RWPE2 (cell line): ENCODE measurements at regions not wholly inside any gene's neighbourhood (a gene's known extent, or its start where the extent isn't known, plus 50 kb on each side); places are given as distances from the start of the nearest gene placed in this dataset.
A peak's percentile ranks its signal among the peaks of the same experiment; 100 is the strongest.

ENCODE experiments used
- ATAC-seq: fragments of 200-7000 bp; cut with Tn5 transposase; 3 replicates; pipeline ENCODE4 v1.9.1; 2021; ENCODE audit warnings: low read depth
- DNase-seq: peaks from one replicate; pipeline ENCODE4 v3.0.0-alpha.2; 2020; ENCODE audit warnings: low spot score
- H3K27ac ChIP-seq: fragments of 450-650 bp; 2 replicates; pipeline ENCODE4 v1.5.1; 2017; ENCODE audit warnings: mild to moderate bottlenecking; ENCODE audit not compliant: poor library complexity, severe bottlenecking
- H3K27me3 ChIP-seq: fragments of 250-450 bp; sonication (Bioruptor Pico); 2 replicates; pipeline ENCODE4 v1.5.1; 2021; ENCODE audit warnings: mild to moderate bottlenecking, moderate library complexity; ENCODE audit not compliant: insufficient read depth, poor library complexity, severe bottlenecking
- H3K36me3 ChIP-seq: fragments of 250-450 bp; sonication (Bioruptor Pico); 2 replicates; pipeline ENCODE4 v1.5.1; 2020; ENCODE audit warnings: low read depth, mild to moderate bottlenecking, moderate library complexity
- H3K4me1 ChIP-seq: fragments of 250-450 bp; sonication (Bioruptor Pico); 2 replicates; pipeline ENCODE4 v1.5.1; 2021; ENCODE audit warnings: mild to moderate bottlenecking, moderate library complexity; ENCODE audit not compliant: insufficient read depth, poor library complexity, severe bottlenecking
- H3K4me3 ChIP-seq: fragments of 250-450 bp; sonication (Bioruptor Pico); 2 replicates; pipeline ENCODE4 v1.5.1; 2021; ENCODE audit warnings: mild to moderate bottlenecking, moderate library complexity; ENCODE audit not compliant: severe bottlenecking
- H3K9me3 ChIP-seq: fragments of 250-450 bp; sonication (Bioruptor Pico); 2 replicates; pipeline ENCODE4 v1.5.1; 2021; ENCODE audit warnings: mild to moderate bottlenecking, moderate library complexity; ENCODE audit not compliant: severe bottlenecking
- TF ChIP-seq, protein P1 (sequence below): fragments of 450-650 bp; IDR thresholded peaks from one replicate; pipeline ENCODE4 v1.5.1; 2017; ENCODE audit warnings: mild to moderate bottlenecking, moderate library complexity; ENCODE audit not compliant: poor library complexity, severe bottlenecking

DNA sequence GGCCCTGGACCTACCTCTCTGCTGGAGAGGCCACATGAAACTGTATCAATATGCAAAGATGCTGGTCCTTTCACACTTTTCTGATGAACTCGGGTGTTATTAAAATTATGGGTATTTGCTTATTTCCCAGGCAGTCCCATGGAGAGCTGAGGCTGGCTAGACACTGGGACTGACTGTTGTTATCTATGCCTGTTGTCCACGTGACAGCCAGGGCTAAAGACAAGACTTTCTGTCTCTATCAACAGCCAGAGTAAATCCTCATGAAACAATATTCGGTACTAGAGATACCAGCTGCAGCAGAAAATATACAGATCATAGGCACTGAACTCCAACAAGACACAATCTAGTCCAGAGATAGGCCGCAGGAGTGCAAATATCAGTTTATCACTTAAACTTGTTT is 236.4 kb downstream of the FOXA2 start:
- TF ChIP-seq, protein P1, sequence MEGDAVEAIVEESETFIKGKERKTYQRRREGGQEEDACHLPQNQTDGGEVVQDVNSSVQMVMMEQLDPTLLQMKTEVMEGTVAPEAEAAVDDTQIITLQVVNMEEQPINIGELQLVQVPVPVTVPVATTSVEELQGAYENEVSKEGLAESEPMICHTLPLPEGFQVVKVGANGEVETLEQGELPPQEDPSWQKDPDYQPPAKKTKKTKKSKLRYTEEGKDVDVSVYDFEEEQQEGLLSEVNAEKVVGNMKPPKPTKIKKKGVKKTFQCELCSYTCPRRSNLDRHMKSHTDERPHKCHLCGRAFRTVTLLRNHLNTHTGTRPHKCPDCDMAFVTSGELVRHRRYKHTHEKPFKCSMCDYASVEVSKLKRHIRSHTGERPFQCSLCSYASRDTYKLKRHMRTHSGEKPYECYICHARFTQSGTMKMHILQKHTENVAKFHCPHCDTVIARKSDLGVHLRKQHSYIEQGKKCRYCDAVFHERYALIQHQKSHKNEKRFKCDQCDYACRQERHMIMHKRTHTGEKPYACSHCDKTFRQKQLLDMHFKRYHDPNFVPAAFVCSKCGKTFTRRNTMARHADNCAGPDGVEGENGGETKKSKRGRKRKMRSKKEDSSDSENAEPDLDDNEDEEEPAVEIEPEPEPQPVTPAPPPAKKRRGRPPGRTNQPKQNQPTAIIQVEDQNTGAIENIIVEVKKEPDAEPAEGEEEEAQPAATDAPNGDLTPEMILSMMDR: no peak
- no peak for ATAC-seq
- H3K4me1 ChIP-seq: peaks cover 7% of the 10 kb centered on the region

GRCh38 chr20:22346716-22347115 is 237.7 kb downstream of the FOXA2 start:
- no peak overlapping the region for H3K4me3 ChIP-seq
- H3K36me3 ChIP-seq: no peaks in the 10 kb centered on the region
- TF ChIP-seq, protein P1: no peak
- H3K4me1 ChIP-seq: peaks cover 9% of the 10 kb centered on the region
- DNase-seq: no peak
- H3K27ac ChIP-seq: no peak overlapping the region
- peak; percentile 87 for ATAC-seq
- H3K27me3 ChIP-seq: no peaks in the 10 kb centered on the region
- no peaks in the 10 kb centered on the region for H3K9me3 ChIP-seq

More for the DNA sequence above, 236.4 kb downstream of the FOXA2 start:
- Histone ChIP-seq H3K9me3 (no peaks in the 10 kb centered on the region), H3K27me3 (no peaks in the 10 kb centered on the region), H3K27ac (no peak overlapping the region), H3K36me3 (no peaks in the 10 kb centered on the region), H3K4me3 (no peak overlapping the region)
- no peak for DNase-seq

DNA sequence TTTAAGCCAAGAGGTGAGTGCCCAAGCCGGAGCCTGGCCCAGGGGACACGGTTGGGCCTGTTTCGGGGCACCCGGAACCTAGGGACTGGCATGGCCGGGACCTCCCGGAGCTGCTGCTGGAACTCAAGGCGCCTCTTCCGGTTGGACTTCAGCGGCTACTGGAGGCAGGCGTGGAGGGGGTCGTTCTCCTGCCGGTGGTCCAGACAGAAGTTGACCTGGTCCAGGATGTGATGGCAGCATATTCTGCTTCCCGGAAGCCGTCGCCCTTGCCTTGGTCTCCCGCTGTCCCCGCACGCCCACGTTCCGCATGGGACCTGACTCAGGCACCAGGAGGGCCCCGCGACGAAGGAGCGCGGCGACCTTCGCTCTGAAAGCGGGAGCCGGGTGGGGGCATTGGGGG is 240.8 kb downstream of the FOXA2 start:
- no peak for DNase-seq
- H3K27me3 ChIP-seq: no peaks in the 10 kb centered on the region
- TF ChIP-seq, protein P1: no peak
- no peak overlapping the region for H3K27ac ChIP-seq
- ATAC-seq: no peak
- no peaks in the 10 kb centered on the region for H3K9me3 ChIP-seq
- no peak overlapping the region for H3K4me3 ChIP-seq
- peaks cover 39% of the 10 kb centered on the region for H3K4me1 ChIP-seq
- no peaks in the 10 kb centered on the region for H3K36me3 ChIP-seq

- H3K27ac ChIP-seq: peak overlapping the region; percentile 80
- no peak overlapping the region for H3K4me3 ChIP-seq
- H3K36me3 ChIP-seq: no peaks in the 10 kb centered on the region
- peaks cover 39% of the 10 kb centered on the region for H3K4me1 ChIP-seq
- TF ChIP-seq, protein P1: no peak
- no peaks in the 10 kb centered on the region for H3K9me3 ChIP-seq
- ATAC-seq (no peak), DNase-seq (no peak)
- no peaks in the 10 kb centered on the region for H3K27me3 ChIP-seq
Measured at GRCh38 chr20:22342410-22342809, 242.0 kb downstream of the FOXA2 start.

GRCh38 chr20:22341508-22341907 is 242.9 kb downstream of the FOXA2 start:
- Histone ChIP-seq H3K4me3 (no peak overlapping the region), H3K27me3 (no peaks in the 10 kb centered on the region), H3K36me3 (no peaks in the 10 kb centered on the region), H3K4me1 (peaks cover 34% of the 10 kb centered on the region), H3K9me3 (no peaks in the 10 kb centered on the region), H3K27ac (peak overlapping the region; percentile 80)
- peak; percentile 75 for ATAC-seq
- no peak for DNase-seq
- TF ChIP-seq, protein P1: no peak
